Erythroblast (primary cell): ENCODE measurements at regions not wholly inside any gene's neighbourhood (a gene's known extent, or its start where the extent isn't known, plus 50 kb on each side); places are given as distances from the start of the nearest gene placed in this dataset.

ENCODE experiments used
- GATA1 ChIP-seq: IDR thresholded peaks from 2 replicates; pipeline ENCODE4 v1.6.1; 2011; ENCODE audit warnings: low read depth, mild to moderate bottlenecking, control low read depth, low read length, moderate library complexity
- POLR2A ChIP-seq: IDR thresholded peaks from 2 replicates; pipeline ENCODE4 v1.6.1; 2011; ENCODE audit warnings: mild to moderate bottlenecking, low read length

GRCh38 chr2:8018956-8019355 lies 662.9 kb upstream of the ID2 start:
- no peak for TF ChIP-seq POLR2A
- no peak for TF ChIP-seq GATA1
